ENCODE measurements at regions not wholly inside any gene's neighbourhood (a gene's known extent, or its start where the extent isn't known, plus 50 kb on each side); places are given as distances from the start of the nearest gene placed in this dataset.
A peak's percentile ranks its signal among the peaks of the same experiment; 100 is the strongest.
"Not testable (repeated sequence)": the region's sequence is repeated elsewhere in the genome, so short reads cannot be mapped to it uniquely, and the experiment has no call there.

DNA sequence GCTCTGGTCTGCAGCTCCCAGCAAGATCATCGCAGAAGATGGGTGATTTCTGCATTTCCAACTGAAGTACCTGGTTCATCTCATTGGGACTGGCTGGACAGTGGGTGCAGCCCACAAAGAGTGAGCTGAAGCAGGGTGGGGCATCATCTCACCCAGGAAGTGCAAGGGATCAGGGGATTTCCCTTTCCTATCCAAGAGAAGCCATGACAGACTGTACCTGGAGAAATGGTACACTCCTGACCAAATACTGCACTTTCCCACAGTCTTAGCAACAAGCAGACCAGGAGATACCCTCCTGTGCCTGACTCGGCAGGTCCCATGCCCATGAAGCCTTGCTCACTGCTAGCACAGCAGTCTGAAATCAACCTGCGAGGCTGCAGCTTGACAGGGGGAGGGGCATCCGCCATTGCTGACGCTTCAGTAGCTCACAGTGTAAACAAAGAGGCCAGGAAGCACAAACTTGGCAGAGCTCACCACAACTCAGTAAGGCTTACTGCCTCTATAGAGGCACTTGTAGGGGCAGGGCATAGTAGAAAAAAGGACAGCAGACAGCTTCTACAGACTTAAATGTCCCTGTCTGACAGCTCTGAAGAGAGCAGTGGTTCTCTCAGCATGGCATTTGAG, 60.5 kb downstream of the AREG start:
- not testable (repeated sequence) for FAIRE-seq

- FAIRE-seq = not testable (repeated sequence)
These were observed 64.4 kb downstream of the AREG start for GRCh38 chr4:74509363-74509762.

DNA sequence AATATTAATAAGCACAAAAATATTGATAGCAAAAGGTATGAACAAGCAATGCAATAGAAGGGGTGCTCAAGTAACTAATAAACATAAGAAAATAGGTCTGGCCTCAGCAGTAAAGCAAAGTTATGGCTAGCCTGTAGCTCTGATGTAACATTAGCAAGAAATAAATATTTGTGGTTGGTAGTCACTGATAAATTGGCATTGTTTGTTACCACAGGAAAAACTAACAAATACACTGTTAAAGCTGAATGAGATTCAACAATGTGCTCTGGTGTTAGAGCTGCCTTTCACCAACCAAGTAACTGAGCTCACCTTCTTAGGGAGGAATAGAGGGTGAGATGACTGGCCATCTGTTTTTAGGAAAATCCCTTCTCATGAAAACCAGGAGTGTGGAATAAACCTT, 71.4 kb downstream of the AREG start:
- FAIRE-seq = no peak

DNA sequence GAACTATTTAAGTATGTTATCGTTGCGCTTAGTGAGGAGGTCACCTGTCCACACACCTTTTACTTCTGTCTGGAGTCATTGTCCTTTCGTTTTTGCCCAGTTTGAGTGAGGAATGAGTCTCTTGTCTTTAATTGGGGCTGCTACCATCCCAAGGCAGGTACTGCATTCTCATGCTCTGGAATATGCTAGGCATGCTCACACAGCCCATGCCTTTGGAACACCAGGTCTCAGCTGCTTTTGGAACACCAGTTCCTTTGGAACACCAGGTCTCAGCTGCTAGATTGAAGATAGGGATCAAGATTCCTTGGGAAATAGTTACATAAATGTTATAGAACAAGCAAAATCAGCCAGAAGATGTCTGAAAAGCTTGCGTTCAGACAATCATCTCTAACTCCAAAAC, 73.1 kb downstream of the AREG start:
- FAIRE-seq = no peak

DNA sequence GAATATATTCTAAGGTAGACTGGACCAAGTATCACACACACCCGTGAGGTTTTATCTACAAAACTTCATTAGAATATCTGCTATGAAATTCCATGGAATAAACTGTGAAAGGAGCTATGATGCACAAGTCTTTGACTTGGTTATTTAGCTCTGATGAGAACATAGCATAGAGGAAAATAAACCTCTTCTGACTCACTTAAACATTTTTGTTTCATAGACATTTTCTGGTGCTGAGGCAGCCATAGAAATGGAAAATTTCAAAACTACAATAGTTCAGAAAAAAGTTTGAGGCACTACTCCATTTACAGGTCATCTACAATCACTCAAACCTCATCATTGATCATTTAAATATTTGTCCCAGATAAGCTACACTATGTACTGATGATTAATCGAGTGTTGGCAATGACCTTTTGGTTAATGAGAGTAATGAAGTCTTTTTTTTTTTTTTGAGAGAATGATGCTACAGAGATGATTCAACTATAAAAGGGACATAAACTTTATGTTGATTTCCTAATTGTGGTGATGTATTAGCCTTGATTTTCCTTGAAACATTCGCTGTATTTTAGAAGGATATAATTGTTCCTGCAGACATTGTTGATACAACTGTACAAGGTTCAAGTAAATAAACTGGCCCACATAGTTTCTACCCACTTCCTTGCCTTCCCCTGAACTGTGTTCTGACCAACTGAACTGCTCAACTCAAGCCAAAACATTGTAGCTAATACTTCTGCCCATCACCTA, 77.5 kb downstream of the AREG start:
- no peak for FAIRE-seq

- FAIRE-seq = no peak
These were observed 78.2 kb downstream of the AREG start for GRCh38 chr4:74523096-74523495.

- no peak for FAIRE-seq
These were observed 80.0 kb downstream of the AREG start for GRCh38 chr4:74524985-74525384.

GRCh38 chr4:74527049-74527448, 82.1 kb downstream of the AREG start:
- no peak for FAIRE-seq

DNA sequence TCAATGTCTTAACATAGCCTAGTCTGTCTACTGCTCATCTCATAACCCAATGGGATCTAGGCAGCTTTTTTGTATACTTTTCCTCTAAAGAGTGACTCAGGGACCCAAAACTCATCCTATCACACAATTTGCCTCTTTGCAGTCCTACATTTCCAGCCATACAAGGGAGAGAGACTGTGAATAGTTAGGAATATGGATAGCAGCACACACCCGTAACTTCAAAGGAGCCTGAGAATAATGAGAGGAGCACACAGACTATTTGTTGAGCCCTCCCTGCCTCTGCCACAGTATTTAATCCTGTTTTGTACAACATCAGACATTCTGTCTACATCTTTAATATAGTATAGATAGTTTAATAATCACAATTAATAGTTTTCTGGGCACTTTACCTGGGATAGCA, 83.2 kb downstream of the AREG start:
- no peak for FAIRE-seq

- FAIRE-seq = no peak
These were observed 84.5 kb downstream of the AREG start for GRCh38 chr4:74529284-74530041.

DNA sequence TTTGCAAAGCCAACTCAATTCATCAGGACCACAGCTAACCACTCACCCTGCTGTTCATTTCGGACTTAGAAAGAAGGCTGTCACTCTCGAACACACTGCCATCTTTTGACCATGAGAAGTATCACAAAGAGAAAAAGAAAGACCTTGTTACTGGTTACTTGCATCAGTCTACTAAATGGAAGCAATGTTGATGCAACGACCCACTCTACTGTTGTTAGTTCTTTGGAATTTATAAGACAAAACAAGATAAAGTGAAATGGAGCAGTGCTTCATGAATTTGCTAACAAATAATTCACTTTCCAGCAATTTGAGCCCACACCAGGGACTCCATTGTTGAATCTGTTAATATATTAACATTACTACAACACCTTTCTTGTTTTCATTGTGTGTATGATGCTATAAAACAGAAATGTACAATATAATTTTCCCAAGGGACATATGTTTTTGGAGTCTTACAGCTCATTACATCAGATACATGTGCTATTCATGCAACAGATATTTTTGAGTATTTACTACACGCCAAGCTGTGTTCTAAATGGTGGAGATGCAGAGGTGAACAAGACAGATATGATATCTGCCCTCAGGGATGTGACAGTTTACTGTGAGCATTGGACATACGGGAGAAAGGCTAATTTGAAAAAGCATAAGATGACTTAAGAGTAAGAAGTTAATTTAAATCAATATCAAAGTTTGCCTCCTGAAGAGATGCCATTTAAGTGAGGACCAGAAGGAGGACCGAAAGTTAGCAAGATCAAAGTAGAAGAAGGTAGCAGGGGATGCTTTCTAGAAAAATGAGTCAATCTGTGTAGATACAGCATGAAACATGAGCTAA, 87.2 kb downstream of the AREG start:
- FAIRE-seq = peak; percentile 77

DNA sequence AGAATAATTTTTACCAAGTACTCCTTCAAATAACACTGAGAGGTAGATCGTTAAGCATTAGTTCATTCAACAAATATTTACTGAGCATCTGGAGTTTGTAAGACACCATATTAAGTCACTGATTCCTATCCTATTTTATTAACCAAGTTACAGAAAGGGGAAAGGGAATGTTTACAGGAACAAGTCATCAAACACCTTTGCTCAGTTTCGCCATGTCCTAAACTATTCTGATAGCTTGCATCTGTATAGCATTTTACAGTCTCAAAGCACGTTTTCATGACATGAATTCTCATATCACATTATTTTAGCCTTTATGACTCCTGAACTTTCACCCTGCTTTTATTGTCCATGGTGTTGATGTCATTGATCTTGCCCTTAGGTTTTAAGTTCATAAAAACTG, 89.2 kb downstream of the AREG start:
- no peak for FAIRE-seq

GRCh38 chr4:74534936-74535335, 90.0 kb downstream of the AREG start:
- no peak for FAIRE-seq

GRCh38 chr4:74535512-74535911, 90.6 kb downstream of the AREG start:
- FAIRE-seq = no peak

GRCh38 chr4:74536557-74536956, 91.6 kb downstream of the AREG start:
- FAIRE-seq = peak; percentile 11

DNA sequence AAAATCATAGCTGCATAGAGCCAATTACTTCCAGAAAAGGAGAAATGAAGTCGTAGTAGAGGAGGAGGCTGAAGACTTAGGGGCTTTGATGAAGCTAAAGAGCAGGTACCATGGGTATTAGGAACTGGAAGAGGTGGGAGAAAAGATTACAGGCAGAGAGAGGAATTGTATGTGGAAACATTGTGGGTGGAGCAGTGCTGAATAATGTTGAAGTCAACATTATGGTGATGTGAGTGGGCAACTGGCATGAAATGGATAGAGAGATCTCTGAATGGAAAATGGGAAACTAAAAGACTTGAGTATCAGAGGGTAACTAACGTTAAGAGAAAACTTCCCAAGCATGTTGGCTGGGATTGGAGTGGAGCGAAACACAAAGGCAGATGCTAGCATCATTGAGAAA, 92.5 kb downstream of the AREG start:
- no peak for FAIRE-seq

DNA sequence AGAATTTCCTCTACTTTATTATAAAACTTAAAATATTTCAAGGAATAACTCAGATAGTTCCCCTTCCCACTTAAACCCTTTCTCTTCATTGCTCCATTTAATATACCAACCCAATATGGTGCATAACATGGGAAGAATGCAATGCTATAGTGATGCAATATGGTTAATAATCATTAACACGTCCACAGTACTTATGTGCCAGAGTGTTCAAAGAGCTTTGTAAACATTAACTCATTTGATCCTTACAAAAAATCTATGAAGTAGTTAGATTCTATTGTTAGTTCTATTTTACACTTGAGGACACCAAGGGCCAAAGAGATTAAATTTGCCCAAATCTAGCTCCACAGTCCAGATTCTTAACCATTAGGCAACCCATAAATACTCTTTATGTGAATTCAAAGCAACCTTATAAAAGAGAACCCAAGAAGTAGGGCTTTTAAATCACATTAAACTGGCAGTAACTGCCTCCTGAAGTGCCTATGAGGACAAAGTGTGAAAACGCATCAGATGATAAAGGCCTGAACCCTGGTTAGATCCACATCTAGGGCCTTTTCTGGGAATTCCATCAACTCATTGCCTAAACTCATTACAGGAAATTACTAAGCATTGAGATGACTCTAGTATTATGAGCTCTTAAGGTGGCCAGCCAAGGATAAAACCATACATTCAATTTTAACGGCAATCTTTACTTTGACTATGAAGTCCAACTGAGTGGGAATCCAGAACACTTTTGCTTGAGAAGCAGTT, 94.3 kb downstream of the AREG start:
- FAIRE-seq = no peak

- FAIRE-seq = no peak
These were observed 95.3 kb downstream of the AREG start for GRCh38 chr4:74540193-74540592.

DNA sequence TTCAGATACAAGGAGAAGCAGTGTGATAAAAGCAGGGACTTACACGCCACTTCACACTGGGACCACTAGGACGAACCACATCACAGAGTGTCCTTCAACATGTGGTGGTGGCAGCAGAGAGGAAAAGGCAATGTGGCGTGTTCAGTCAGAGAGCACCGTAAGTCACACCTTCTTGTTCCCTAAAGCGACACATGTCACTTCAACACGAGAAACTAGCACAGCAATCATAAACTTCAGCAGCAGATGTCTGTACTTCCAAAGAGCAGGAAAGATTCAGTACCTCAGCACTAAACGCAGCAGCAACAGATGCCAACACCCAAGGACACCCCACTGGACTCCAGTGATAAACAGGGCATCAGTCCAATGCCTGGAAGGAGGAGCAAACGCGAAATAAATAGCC, 96.7 kb downstream of the AREG start:
- FAIRE-seq = no peak

- no peak for FAIRE-seq
These were observed 98.4 kb downstream of the AREG start for GRCh38 chr4:74543231-74543781.

GRCh38 chr4:74543983-74544382, 99.0 kb downstream of the AREG start:
- no peak for FAIRE-seq
